Endothelial cell of umbilical vein (primary cell): ENCODE measurements at regions not wholly inside any gene's neighbourhood (a gene's known extent, or its start where the extent isn't known, plus 50 kb on each side); places are given as distances from the start of the nearest gene placed in this dataset.

Experiments
- EZH2 ChIP-seq: IDR thresholded peaks from 2 replicates; pipeline ENCODE4 v1.6.1; 2012; ENCODE audit warnings: borderline replicate concordance, low read depth, mild to moderate bottlenecking, moderate library complexity, low read length, inconsistent platforms; ENCODE audit not compliant: severe bottlenecking
- POLR2A ChIP-seq: IDR thresholded peaks from 2 replicates; pipeline ENCODE4 v1.6.1; 2012; ENCODE audit warnings: low read depth, mild to moderate bottlenecking, control low read depth, low read length
- POLR2AphosphoS5 ChIP-seq: IDR thresholded peaks from 2 replicates; pipeline ENCODE4 v1.6.1; 2012; ENCODE audit warnings: low read depth, mild to moderate bottlenecking, control low read depth, low read length, moderate library complexity; ENCODE audit not compliant: insufficient read depth
- TF ChIP-seq, protein P1 (sequence below), 2 donors: IDR thresholded peaks; 1 replicate in 1 of 2; 2 replicates in 1 of 2; pipeline ENCODE4 v1.5.1; 2011; ENCODE audit warnings: low read length in 2 of 2, mild to moderate bottlenecking in 2 of 2, moderate library complexity in 2 of 2, control low read depth in 1 of 2, inconsistent platforms in 1 of 2, low read depth in 1 of 2; ENCODE audit not compliant: insufficient read depth in 1 of 2; ENCODE audit errors: extremely low read depth in 1 of 2

DNA sequence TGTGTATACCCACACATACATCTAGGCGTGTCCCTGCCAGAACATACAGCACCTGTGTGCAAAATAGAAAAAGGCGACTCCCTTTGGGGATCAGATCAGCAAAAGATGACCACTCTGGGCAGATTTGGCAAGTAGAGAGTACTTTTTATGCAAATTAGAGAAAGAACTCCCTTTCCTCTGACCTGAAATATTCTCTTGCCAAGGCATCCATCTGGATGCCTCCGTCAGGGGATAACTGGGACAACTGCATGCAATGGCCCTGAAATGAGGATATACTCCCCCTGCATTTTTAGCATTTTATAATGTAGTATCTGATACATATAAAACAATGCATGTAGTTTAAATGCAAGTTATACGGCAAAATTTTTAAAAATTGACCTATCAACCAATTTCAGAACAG is 247.7 kb downstream of the ICOS start:
- TF ChIP-seq POLR2AphosphoS5 (no peak), POLR2A (no peak), EZH2 (no peak)
- TF ChIP-seq, protein P1, sequence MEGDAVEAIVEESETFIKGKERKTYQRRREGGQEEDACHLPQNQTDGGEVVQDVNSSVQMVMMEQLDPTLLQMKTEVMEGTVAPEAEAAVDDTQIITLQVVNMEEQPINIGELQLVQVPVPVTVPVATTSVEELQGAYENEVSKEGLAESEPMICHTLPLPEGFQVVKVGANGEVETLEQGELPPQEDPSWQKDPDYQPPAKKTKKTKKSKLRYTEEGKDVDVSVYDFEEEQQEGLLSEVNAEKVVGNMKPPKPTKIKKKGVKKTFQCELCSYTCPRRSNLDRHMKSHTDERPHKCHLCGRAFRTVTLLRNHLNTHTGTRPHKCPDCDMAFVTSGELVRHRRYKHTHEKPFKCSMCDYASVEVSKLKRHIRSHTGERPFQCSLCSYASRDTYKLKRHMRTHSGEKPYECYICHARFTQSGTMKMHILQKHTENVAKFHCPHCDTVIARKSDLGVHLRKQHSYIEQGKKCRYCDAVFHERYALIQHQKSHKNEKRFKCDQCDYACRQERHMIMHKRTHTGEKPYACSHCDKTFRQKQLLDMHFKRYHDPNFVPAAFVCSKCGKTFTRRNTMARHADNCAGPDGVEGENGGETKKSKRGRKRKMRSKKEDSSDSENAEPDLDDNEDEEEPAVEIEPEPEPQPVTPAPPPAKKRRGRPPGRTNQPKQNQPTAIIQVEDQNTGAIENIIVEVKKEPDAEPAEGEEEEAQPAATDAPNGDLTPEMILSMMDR (IDR thresholded peaks at IDR 0.05; ENCODE audit: extremely low read depth in 1 of 2, insufficient read depth in 1 of 2, low read depth in 1 of 2, low read length in 2 of 2) = no peak
